ENCODE measurements at regions not wholly inside any gene's neighbourhood (a gene's known extent, or its start where the extent isn't known, plus 50 kb on each side); places are given as distances from the start of the nearest gene placed in this dataset.

DNA sequence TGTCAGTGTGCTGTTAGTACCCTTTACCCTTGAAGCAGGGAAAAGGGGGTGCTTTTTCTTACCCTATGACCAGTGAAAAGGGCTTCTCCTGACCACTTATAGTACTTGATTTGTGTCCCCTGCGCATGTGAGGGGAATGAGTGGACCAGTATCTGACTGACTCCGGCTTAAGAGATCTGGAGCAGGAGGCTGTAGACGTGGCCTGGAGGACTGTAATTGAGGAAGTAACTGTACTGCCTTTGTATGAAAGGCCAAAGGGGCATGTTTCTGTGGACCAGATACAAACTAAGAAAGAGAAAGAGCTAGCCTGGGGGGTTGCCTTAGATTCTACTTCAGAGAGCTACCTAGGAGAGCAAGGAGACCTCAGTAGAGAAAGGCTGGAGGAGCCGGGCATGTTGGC is 89.9 kb upstream of the TBL1XR1 start:
- no peak for ATAC-seq
- Histone ChIP-seq H3K36me3 (no peaks in the 10 kb centered on the region), H3K27ac (no peak overlapping the region), H3K9me3 (no peaks in the 10 kb centered on the region), H3K27me3 (no peaks in the 10 kb centered on the region), H3K4me1 (no peaks in the 10 kb centered on the region), H3K4me3 (no peak overlapping the region)
- TF ChIP-seq, protein P1, sequence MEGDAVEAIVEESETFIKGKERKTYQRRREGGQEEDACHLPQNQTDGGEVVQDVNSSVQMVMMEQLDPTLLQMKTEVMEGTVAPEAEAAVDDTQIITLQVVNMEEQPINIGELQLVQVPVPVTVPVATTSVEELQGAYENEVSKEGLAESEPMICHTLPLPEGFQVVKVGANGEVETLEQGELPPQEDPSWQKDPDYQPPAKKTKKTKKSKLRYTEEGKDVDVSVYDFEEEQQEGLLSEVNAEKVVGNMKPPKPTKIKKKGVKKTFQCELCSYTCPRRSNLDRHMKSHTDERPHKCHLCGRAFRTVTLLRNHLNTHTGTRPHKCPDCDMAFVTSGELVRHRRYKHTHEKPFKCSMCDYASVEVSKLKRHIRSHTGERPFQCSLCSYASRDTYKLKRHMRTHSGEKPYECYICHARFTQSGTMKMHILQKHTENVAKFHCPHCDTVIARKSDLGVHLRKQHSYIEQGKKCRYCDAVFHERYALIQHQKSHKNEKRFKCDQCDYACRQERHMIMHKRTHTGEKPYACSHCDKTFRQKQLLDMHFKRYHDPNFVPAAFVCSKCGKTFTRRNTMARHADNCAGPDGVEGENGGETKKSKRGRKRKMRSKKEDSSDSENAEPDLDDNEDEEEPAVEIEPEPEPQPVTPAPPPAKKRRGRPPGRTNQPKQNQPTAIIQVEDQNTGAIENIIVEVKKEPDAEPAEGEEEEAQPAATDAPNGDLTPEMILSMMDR (IDR thresholded peaks at IDR 0.05) = no peak
- intact Hi-C loops (cut with DNase I) = no loop called here
- FAIRE-seq = no peak
- DNase-seq = no peak
- 92 to 97% methylated on average over 4 of the region's 4 CpGs for WGBS, 2 donors

DNA sequence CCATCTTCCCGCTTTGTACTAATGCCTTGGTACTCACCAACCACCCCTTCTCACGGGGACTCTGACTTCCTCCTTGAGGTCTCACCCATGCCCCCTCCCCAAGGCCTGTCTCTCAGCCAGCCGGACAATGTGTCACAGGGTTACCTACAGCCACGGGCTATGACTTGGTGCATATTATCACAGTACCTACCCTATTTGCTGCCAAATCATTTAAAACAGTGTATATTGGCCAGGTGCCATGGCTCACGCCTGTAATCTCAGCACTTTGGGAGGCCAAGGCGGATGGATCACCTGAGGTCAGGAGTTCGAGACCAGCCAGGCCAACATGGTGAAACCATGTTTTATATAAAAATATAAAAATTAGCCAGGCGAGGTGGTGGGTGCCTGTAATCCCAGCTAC is 93.4 kb upstream of the TBL1XR1 start:
- intact Hi-C loops (cut with DNase I) = no loop called here
- 45 to 56% methylated on average over 8 of the region's 8 CpGs for WGBS, 2 donors

DNA sequence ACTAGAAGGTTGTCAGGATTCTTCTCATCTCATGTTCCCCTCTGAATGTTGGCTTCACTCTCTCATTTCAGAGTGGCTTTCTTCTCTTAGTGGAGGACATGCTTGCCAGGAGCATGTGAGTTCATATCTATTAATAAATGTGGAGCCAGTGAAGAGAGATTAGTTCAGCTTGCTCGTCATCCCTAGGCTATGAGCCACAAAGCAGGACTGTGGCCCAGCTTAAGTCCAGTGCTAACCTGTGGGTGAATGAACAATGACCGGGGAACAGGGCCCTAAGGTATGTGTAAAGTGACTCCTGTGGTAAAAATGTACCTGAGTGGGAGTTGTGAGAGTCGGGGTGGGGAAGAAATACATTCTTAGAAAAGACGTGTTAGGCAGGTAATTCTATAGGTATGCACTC is 96.9 kb upstream of the TBL1XR1 start:
- TF ChIP-seq, protein P1 (IDR thresholded peaks at IDR 0.05) = no peak
- no peak for FAIRE-seq
- ATAC-seq = peak; percentile 23 to 80 (median 56)
- no peaks in the 10 kb centered on the region for H3K36me3 ChIP-seq
- no peaks in the 10 kb centered on the region for H3K9me3 ChIP-seq
- H3K27me3 ChIP-seq = no peaks in the 10 kb centered on the region
- WGBS, 2 donors = 73 to 76% methylated on average over 4 of the region's 4 CpGs
- H3K4me1 ChIP-seq = no peaks in the 10 kb centered on the region
- H3K27ac ChIP-seq = no peak overlapping the region
- no peak for DNase-seq
- no peak overlapping the region for H3K4me3 ChIP-seq
- intact Hi-C loops (cut with DNase I) = no loop called here

More for the DNA sequence above, 93.4 kb upstream of the TBL1XR1 start:
- peak in 3 of 4 donors; percentile 37 to 78 (median 49) for ATAC-seq
- TF ChIP-seq, protein P1 (IDR thresholded peaks at IDR 0.05) = no peak
- FAIRE-seq = no peak
- Histone ChIP-seq H3K27ac (no peak overlapping the region), H3K36me3 (no peaks in the 10 kb centered on the region), H3K27me3 (no peaks in the 10 kb centered on the region), H3K4me3 (no peak overlapping the region), H3K9me3 (no peaks in the 10 kb centered on the region), H3K4me1 (no peaks in the 10 kb centered on the region)
- DNase-seq = peak in 2 of 6 donors; percentile 25 to 34

DNA sequence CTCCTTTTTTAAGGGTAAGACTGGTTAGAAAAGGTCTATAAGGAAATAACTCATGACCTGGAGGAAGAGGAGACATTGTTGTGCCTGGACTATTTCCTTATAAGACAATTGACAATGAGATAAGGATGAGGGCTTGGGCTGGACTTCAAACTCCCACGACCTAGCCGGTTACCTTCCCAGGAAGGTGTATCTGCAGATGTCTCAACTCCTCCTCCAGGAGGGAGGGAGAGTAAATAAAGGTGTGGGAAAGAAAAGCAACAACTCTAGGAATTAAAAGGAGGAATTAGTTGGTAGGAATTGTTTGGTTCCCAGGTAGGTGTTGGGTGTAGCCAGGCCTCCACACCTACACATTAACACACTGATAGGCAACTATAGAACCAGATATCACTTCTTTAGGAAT is 97.8 kb upstream of the TBL1XR1 start:
- no peaks in the 10 kb centered on the region for H3K27me3 ChIP-seq
- WGBS, 2 donors = 34 to 49% methylated on average over 2 of the region's 2 CpGs
- FAIRE-seq (no peak), ATAC-seq (peak in 3 of 4 donors; percentile 24 to 43 (median 34)), DNase-seq (no peak)
- no peaks in the 10 kb centered on the region for H3K36me3 ChIP-seq
- H3K4me3 ChIP-seq = no peak overlapping the region
- intact Hi-C loops (cut with DNase I) = no loop called here
- peaks cover 0 to 7% (median 5%) of the 10 kb centered on the region in 3 donors for H3K4me1 ChIP-seq
- H3K27ac ChIP-seq = no peak overlapping the region
- H3K9me3 ChIP-seq = no peaks in the 10 kb centered on the region
- TF ChIP-seq, protein P1 (IDR thresholded peaks at IDR 0.05) = no peak

DNA sequence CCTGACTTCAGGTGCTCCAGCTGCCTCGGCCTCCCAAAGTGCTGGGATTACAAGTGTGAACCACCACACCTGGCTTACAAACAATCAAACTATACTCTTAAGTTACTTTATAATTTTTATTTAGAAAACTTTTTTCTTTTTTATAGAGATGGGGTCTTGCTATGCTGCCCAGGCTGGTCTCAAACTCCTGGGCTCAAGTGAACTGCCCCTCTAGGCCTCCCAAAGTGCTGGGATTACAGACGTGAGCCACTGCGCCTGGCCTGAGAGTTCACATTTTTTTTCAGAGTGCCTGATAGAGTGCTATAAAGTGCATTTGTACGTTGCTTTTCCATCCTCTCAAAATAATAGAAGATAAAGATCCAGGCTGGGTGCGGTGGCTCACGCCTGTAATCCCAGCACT is 102.0 kb upstream of the TBL1XR1 start:
- TF ChIP-seq, protein P1 (IDR thresholded peaks at IDR 0.05) = no peak
- Histone ChIP-seq H3K9me3 (no peaks in the 10 kb centered on the region), H3K4me3 (no peak overlapping the region), H3K36me3 (no peaks in the 10 kb centered on the region), H3K27me3 (no peaks in the 10 kb centered on the region), H3K4me1 (peaks cover 5 to 15% (median 14%) of the 10 kb centered on the region in 3 donors), H3K27ac (peak overlapping the region in 1 of 4 donors; percentile 75)
- DNase-seq (no peak), ATAC-seq (no peak), FAIRE-seq (no peak)
- intact Hi-C loops (cut with DNase I) = no loop called here
- WGBS, 2 donors = 94 to 97% methylated on average over 6 of the region's 6 CpGs

All from pancreas (tissue), 10 donors.